Astrocyte of the cerebellum (primary cell): ENCODE measurements at regions not wholly inside any gene's neighbourhood (a gene's known extent, or its start where the extent isn't known, plus 50 kb on each side); places are given as distances from the start of the nearest gene placed in this dataset.
"Not testable (repeated sequence)": the region's sequence is repeated elsewhere in the genome, so short reads cannot be mapped to it uniquely, and the experiment has no call there.

ENCODE experiments used
- DNase-seq: peaks from one replicate; pipeline ENCODE4 v3.0.0-alpha.2; 2011; ENCODE audit warnings: low read depth
- H3K4me3 ChIP-seq: 2 replicates; pipeline ENCODE4 v1.5.1; 2011; ENCODE audit warnings: mild to moderate bottlenecking, low read depth, low read length, moderate library complexity
- in situ Hi-C: cut with HindIII; loops from 2 replicates; pipeline ENCODE4 v1.10.0; 2017; ENCODE audit warnings: low sequenced_read_pairs
- TF ChIP-seq, protein P1 (sequence below): IDR thresholded peaks from 2 replicates; pipeline ENCODE4 v1.5.1; 2012; ENCODE audit warnings: low read length, low read depth, moderate library complexity, mild to moderate bottlenecking; ENCODE audit errors: missing control alignments

DNA sequence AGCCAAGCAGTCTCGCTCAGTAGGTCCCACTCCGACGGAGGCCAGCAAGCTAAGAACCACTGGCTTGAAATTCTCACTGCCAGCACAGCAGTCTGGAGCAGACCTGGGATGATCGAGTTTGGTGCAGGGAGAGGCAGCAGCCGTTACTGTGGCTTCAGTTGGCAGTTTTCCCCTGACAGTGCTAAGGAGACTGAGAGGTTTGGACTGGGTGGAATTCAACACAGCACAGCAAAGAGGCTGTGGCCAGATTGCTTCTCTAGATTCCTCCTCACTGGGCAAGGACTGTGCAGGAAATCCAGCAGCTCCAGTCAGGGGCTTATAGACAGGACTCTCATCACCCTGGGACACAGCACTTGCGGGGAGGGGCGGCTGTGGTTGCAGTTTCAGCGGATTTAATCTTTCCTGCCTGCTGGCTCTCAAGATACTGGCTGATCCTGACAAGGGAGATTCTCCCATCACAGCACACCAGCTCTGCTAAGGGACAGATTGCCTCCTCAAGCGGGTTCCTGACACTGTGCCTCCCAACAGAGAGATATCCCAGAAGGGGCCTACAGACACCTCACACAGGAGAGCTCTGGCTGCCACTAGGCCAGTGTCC lies 122.1 kb downstream of the YIPF5 start:
- no peak overlapping the region for H3K4me3 ChIP-seq
- in situ Hi-C loops, result no loop called here
- TF ChIP-seq, protein P1, sequence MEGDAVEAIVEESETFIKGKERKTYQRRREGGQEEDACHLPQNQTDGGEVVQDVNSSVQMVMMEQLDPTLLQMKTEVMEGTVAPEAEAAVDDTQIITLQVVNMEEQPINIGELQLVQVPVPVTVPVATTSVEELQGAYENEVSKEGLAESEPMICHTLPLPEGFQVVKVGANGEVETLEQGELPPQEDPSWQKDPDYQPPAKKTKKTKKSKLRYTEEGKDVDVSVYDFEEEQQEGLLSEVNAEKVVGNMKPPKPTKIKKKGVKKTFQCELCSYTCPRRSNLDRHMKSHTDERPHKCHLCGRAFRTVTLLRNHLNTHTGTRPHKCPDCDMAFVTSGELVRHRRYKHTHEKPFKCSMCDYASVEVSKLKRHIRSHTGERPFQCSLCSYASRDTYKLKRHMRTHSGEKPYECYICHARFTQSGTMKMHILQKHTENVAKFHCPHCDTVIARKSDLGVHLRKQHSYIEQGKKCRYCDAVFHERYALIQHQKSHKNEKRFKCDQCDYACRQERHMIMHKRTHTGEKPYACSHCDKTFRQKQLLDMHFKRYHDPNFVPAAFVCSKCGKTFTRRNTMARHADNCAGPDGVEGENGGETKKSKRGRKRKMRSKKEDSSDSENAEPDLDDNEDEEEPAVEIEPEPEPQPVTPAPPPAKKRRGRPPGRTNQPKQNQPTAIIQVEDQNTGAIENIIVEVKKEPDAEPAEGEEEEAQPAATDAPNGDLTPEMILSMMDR, result no peak
- no peak for DNase-seq

DNA sequence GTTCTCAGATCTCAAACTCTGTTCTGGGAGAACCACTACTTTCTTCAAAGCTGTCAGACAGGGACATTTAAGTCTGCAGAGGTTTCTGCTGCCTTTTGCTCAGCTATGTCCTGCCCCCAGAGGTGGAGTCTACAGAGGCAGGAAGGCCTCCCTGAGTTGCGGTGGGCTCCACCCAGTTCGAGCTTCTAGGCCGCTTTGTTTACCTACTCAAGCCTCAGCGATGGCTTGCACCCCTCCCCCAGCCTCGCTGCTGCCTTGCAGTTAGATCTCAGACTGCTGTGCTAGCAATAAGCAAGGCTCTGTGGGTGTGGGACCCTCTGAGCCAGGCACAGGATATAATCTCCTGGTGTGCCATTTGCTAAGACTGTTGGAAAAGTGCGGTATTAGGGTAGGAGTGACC lies 115.1 kb downstream of the YIPF5 start:
- DNase-seq, H3K4me3 ChIP-seq, in situ Hi-C loops: not testable (repeated sequence)

DNA sequence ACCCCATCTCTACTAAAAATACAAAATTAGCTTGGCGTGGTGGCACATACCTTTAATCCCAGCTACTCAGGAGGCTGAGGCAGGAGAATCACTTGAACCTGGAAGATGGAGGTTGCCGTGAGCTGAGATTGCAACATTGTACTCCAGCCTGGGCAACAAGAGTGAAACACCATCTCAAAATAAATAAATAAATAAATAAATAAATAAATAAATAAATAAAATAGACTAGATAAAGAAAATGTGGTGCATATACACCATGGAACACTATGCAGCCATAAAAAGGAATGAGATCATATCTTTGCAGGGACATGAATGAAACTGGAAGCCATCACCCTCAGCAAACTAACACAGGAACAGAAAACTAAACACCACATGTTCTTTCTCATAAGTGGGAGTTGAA lies 110.4 kb downstream of the YIPF5 start:
- in situ Hi-C loops, H3K4me3 ChIP-seq, DNase-seq: not testable (repeated sequence)

DNA sequence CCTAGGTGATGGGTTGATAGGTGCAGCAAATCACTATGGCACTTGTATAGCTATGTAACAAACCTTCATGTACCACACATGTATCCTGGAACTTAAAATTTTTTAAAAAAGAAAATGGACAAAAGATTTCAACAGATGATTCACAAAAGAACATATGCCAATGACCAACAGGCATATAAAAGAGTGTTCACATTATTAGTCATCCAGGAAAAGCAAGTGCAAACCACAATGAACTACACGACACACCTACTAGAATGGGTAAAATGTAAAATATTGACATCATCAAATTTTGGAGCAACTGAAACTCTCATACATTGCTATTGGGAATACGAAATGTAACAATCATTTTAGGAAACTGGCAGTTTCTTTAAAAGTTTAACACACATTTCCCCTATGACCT lies 109.9 kb downstream of the YIPF5 start:
- in situ Hi-C loops, result no loop called here
- DNase-seq, result no peak
- TF ChIP-seq, protein P1, result no peak
- H3K4me3 ChIP-seq, result no peak overlapping the region

DNA sequence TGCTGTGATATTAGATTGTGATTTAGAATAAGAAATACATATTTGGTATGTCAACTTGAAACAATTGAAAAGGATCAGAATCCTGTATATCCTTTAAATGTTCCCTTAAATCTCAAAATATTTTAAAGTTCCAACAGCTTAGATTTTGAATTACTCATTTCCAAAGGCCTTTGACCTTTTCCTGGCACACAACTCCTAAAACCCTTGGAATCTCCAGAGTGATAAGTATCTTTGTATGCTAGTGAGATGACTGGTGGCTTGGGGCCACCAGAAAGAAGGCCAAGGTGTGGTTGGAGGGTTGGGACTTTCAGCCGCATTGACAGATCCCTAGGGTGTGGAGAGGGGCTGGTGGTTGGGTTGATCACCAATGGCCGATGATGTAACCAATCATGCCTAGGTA lies 104.7 kb downstream of the YIPF5 start:
- in situ Hi-C loops, result no loop called here
- H3K4me3 ChIP-seq, result no peak overlapping the region
- no peak for DNase-seq
- TF ChIP-seq, protein P1, result no peak

DNA sequence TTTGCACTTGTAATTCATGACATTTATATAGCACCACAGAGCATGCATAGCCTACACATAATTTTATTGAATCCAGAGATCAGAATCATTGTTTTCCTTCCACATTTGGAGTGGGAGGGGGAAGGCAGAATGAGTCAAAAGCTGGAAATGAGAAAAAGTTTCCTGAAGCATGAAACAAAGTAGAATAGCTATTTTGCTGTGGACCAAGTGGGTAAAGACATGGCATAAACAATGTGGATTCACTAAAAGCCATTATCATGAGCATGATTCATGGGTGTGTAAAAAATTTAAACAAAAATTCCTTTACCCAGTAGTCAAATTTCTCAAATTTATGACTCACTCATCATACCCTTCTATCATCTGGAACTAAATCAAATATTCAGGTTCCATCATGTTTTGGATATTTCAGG lies 97.9 kb downstream of the YIPF5 start:
- no peak overlapping the region for H3K4me3 ChIP-seq
- DNase-seq, result no peak
- in situ Hi-C loops, result no loop called here
- TF ChIP-seq, protein P1, result no peak

DNA sequence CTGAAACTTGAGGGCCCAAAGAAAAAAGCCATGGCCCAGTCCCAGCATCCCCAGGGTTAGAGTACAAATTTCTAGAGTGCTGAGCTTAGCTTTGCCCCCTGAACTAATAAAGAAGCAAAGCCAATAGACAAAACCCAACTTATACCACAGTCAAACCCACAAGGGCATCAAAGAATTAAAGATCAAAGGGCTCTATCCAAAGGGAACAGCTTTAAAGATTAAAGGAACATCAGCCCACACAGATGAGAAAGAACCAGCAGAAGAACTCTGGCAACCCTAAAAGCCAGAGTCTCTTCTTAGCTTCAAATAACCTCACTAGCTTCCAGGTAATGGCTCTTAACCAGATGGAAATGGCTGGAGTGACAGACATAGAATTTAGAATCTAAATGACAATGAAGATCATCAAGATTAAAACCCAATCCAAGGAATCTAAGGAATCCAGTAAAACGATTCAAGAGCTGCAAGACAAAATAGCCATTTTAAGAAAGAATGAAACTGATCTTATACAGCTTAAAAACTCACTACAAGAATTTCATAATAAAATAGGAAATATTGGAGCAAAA lies 93.9 kb downstream of the YIPF5 start:
- TF ChIP-seq, protein P1, result no peak
- in situ Hi-C loops, result no loop called here
- H3K4me3 ChIP-seq, result no peak overlapping the region
- no peak for DNase-seq

DNA sequence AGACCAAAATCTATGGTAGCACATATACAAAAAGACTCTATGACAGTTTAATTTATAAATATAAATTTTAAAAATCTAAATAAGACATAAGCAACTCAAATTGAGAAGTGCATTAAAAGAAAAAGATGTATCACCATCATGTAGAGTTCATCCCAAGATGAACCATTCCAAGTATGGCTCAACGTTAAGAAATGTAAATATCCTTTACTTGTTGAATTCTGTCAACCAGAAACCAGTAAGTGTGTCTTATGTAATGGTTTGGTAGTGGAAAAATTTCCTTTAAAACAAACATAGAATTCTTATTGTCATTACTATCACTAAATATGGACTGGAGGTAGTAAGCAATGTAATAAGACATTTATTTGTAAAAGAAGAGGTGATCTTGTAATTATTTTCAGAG lies 87.3 kb downstream of the YIPF5 start:
- in situ Hi-C loops, result no loop called here
- TF ChIP-seq, protein P1, result no peak
- H3K4me3 ChIP-seq, result no peak overlapping the region
- no peak for DNase-seq
